Fibroblast of pulmonary artery (primary cell): ENCODE measurements at regions not wholly inside any gene's neighbourhood (a gene's known extent, or its start where the extent isn't known, plus 50 kb on each side); places are given as distances from the start of the nearest gene placed in this dataset.

Experiments used
- DNase-seq: peaks from one replicate; pipeline ENCODE4 v3.0.0-alpha.2; 2010; ENCODE audit warnings: low read depth
- H3K4me3 ChIP-seq: replicated peaks from 2 replicates; pipeline ENCODE4 v1.5.1; 2011; ENCODE audit warnings: low read depth, mild to moderate bottlenecking, control low read depth, low read length, moderate library complexity
- CTCF ChIP-seq: IDR thresholded peaks from 2 replicates; pipeline ENCODE4 v1.5.1; 2011; ENCODE audit warnings: mild to moderate bottlenecking, control low read depth, low read length, inconsistent platforms; ENCODE audit errors: missing control alignments

GRCh38 chr1:166785987-166786386 lies 53.3 kb upstream of the POGK start:
- DNase-seq, result no peak
- TF ChIP-seq CTCF, result no peak
- H3K4me3 ChIP-seq, result no peak overlapping the region

- H3K4me3 ChIP-seq, result no peak overlapping the region
- no peak for TF ChIP-seq CTCF
- DNase-seq, result no peak
Observed at GRCh38 chr1:166789286-166789685, 50.0 kb upstream of the POGK start.
